Chondrocyte (in vitro differentiated cells): ENCODE measurements at regions not wholly inside any gene's neighbourhood (a gene's known extent, or its start where the extent isn't known, plus 50 kb on each side); places are given as distances from the start of the nearest gene placed in this dataset.

Experiments
- DNase-seq: peaks from one replicate; pipeline ENCODE4 v3.0.0; 2021; ENCODE audit warnings: mixed read lengths, low spot score
- H3K27ac Mint-ChIP-seq: one replicate; pipeline ENCODE4 v1.8.0; 2021; ENCODE audit warnings: mild to moderate bottlenecking, moderate library complexity, mixed read lengths; ENCODE audit not compliant: unreplicated experiment
- H3K27me3 Mint-ChIP-seq: 2 replicates; pipeline ENCODE4 v1.8.0; 2021; ENCODE audit warnings: low read depth, mixed read lengths
- H3K36me3 Mint-ChIP-seq: 2 replicates; pipeline ENCODE4 v1.8.0; 2021; ENCODE audit warnings: low read depth, mixed read lengths
- H3K4me1 Mint-ChIP-seq: 2 replicates; pipeline ENCODE4 v1.8.0; 2021; ENCODE audit warnings: low read depth, mild to moderate bottlenecking, mixed read lengths
- H3K4me3 Mint-ChIP-seq: one replicate; pipeline ENCODE4 v1.8.0; 2021; ENCODE audit warnings: mild to moderate bottlenecking, moderate library complexity, mixed read lengths; ENCODE audit not compliant: unreplicated experiment
- H3K9me3 Mint-ChIP-seq: 2 replicates; pipeline ENCODE4 v1.8.0; 2021; ENCODE audit warnings: low read depth, mixed read lengths
- TF ChIP-seq, protein P1 (sequence below): fragments of 200-600 bp; sonication (generic); IDR thresholded peaks from 2 replicates; pipeline ENCODE4 v1.5.0; 2021; ENCODE audit warnings: antibody characterized with exemption, mild to moderate bottlenecking, moderate library complexity

DNA sequence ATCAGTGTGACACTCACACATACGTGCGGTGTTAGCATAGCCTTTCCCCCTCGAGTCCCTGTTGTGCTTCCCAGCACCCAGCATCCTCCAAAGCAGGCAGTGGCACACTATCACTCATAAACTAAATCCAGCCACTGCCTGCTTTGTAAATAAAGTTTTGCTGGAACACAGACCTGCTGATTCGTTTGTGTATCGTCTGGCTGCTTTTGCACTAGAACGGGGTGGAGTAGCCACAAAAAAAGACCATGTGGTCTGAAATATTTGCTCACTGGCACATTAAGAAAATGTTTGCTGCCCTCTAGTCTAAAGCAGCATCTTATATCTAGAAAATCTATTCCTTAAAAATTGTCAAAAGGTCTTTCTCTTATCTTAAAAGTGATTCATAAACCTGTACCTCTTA lies 341.2 kb upstream of the ZFHX3 start:
- Mint-ChIP-seq H3K27me3 (no peaks in the 10 kb centered on the region), H3K27ac (no peak overlapping the region), H3K36me3 (no peaks in the 10 kb centered on the region), H3K4me3 (no peak overlapping the region), H3K4me1 (peaks cover 28% of the 10 kb centered on the region), H3K9me3 (no peaks in the 10 kb centered on the region)
- TF ChIP-seq, protein P1, sequence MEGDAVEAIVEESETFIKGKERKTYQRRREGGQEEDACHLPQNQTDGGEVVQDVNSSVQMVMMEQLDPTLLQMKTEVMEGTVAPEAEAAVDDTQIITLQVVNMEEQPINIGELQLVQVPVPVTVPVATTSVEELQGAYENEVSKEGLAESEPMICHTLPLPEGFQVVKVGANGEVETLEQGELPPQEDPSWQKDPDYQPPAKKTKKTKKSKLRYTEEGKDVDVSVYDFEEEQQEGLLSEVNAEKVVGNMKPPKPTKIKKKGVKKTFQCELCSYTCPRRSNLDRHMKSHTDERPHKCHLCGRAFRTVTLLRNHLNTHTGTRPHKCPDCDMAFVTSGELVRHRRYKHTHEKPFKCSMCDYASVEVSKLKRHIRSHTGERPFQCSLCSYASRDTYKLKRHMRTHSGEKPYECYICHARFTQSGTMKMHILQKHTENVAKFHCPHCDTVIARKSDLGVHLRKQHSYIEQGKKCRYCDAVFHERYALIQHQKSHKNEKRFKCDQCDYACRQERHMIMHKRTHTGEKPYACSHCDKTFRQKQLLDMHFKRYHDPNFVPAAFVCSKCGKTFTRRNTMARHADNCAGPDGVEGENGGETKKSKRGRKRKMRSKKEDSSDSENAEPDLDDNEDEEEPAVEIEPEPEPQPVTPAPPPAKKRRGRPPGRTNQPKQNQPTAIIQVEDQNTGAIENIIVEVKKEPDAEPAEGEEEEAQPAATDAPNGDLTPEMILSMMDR = peak; percentile 48
- DNase-seq = no peak

DNA sequence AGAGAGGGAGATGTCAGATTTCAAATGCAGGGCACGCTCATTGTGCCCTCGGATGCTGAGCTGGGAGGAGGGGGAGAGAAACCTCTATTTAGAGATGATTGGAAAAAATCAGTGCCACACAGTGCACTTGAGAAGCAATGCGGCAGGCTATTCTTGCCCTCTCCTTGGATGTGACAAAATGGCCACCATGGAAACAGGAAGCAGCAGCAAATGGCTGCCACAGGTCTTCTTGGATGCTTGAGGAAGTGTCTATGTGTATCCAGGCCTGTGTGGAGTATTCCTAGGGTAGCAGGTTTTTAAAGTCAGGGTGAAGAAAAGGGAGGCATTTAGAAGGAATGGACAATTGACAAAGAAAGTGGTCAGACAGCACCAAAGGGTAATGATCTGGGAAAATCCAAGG lies 340.1 kb upstream of the ZFHX3 start:
- no peaks in the 10 kb centered on the region for H3K27me3 Mint-ChIP-seq
- H3K4me3 Mint-ChIP-seq = no peak overlapping the region
- no peak overlapping the region for H3K27ac Mint-ChIP-seq
- H3K36me3 Mint-ChIP-seq = no peaks in the 10 kb centered on the region
- TF ChIP-seq, protein P1 = no peak
- DNase-seq = no peak
- H3K4me1 Mint-ChIP-seq = peaks cover 24% of the 10 kb centered on the region
- H3K9me3 Mint-ChIP-seq = no peaks in the 10 kb centered on the region

DNA sequence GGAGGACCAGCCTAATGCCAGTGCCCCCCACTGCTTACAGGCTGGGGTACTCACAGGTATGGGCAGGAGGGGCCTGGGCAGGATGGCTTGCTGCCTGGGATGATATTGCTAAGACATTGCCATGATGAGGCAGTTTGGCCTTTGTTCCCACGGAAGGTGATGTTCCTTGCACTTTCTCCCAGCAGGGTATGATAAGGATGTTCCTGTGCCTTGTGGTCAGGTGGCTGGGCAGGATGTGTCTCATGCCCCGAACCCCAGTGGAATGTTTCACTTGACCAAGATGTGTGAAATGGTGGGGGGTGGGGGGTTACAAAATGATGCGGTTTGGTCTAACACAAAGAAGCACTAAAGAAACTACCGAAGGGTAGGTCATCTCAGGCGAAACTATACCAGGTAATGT lies 337.8 kb upstream of the ZFHX3 start:
- H3K4me1 Mint-ChIP-seq = peaks cover 24% of the 10 kb centered on the region
- H3K4me3 Mint-ChIP-seq = no peak overlapping the region
- TF ChIP-seq, protein P1 = no peak
- DNase-seq = no peak
- no peaks in the 10 kb centered on the region for H3K9me3 Mint-ChIP-seq
- H3K36me3 Mint-ChIP-seq = no peaks in the 10 kb centered on the region
- no peaks in the 10 kb centered on the region for H3K27me3 Mint-ChIP-seq
- H3K27ac Mint-ChIP-seq = no peak overlapping the region

DNA sequence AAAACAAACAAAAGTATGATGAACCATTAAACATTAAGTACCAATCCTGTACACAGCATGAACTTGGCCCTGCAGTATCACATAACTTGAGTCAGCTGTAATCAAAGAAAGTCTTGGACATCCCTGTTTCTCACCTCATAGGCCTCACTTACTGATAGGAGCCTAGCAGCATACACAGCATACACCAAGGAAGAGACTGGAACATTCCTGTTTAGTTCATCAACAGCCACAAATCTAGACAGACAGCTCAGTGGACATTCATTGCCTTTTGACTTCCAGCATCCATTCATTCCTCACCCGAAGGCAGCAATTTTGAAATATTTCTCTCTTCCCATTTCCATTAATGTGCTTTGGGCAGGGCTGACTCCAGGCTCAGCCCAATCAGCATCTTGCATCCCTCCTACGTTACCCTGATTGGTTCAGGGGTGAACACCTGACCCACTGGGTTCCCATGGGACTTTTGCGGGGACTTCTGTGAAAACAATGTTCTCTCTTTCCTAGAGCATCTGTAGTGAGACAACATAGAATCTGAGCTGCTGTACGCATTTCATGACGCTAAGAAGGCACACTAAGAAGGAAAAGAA lies 336.7 kb upstream of the ZFHX3 start:
- no peak overlapping the region for H3K27ac Mint-ChIP-seq
- H3K27me3 Mint-ChIP-seq = no peaks in the 10 kb centered on the region
- H3K36me3 Mint-ChIP-seq = no peaks in the 10 kb centered on the region
- H3K9me3 Mint-ChIP-seq = no peaks in the 10 kb centered on the region
- TF ChIP-seq, protein P1 = no peak
- no peak overlapping the region for H3K4me3 Mint-ChIP-seq
- DNase-seq = no peak
- peaks cover 24% of the 10 kb centered on the region for H3K4me1 Mint-ChIP-seq

DNA sequence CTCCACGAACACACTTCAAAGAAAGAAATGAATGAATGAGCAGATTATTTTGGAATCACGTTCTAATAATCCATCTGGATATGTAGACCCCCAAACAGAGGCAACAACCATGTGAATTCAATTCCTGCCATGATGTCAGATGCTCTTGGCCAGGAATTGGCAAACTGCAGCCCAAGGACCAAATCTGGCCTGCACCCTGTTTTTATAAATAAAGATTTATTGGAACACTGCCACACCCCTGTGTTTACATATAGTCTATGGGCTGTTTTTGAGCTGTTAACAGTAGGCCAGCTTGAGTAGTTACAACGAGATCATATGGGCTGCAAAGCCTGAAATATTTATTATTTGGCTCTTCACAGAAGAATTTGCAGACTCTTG lies 336.0 kb upstream of the ZFHX3 start:
- Mint-ChIP-seq H3K4me1 (peaks cover 17% of the 10 kb centered on the region), H3K4me3 (no peak overlapping the region), H3K9me3 (no peaks in the 10 kb centered on the region), H3K36me3 (no peaks in the 10 kb centered on the region), H3K27me3 (no peaks in the 10 kb centered on the region), H3K27ac (no peak overlapping the region)
- DNase-seq = no peak
- TF ChIP-seq, protein P1 = no peak
